Mesothelial cell of epicardium (in vitro differentiated cells): ENCODE measurements at regions not wholly inside any gene's neighbourhood (a gene's known extent, or its start where the extent isn't known, plus 50 kb on each side); places are given as distances from the start of the nearest gene placed in this dataset.
"Not testable (repeated sequence)": the region's sequence is repeated elsewhere in the genome, so short reads cannot be mapped to it uniquely, and the experiment has no call there.

Experiments
- DNase-seq, 2 experiments: peaks; one replicate each; pipeline ENCODE4 v3.0.0; 2021; ENCODE audit warnings: low spot score in 2 of 2; ENCODE audit not compliant: unreplicated experiment in 2 of 2
- H3K27ac Mint-ChIP-seq: 2 replicates; pipeline ENCODE4 v1.8.0; 2021; ENCODE audit warnings: mixed read lengths
- H3K27me3 Mint-ChIP-seq: 2 replicates; pipeline ENCODE4 v1.8.0; 2021; ENCODE audit warnings: low read depth, mixed read lengths
- H3K36me3 Mint-ChIP-seq: 2 replicates; pipeline ENCODE4 v1.8.0; 2021; ENCODE audit warnings: mixed read lengths
- H3K4me1 Mint-ChIP-seq: 2 replicates; pipeline ENCODE4 v1.8.0; 2021; ENCODE audit warnings: mixed read lengths
- H3K4me3 Mint-ChIP-seq: 2 replicates; pipeline ENCODE4 v1.8.0; 2021; ENCODE audit warnings: mild to moderate bottlenecking, moderate library complexity, mixed read lengths
- H3K9me3 Mint-ChIP-seq: 2 replicates; pipeline ENCODE4 v1.8.0; 2021; ENCODE audit warnings: mixed read lengths
- TF ChIP-seq, protein P1 (sequence below): fragments of 200-600 bp; sonication (generic); IDR thresholded peaks from one replicate; pipeline ENCODE4 v1.5.0; 2021; ENCODE audit warnings: antibody characterized with exemption; ENCODE audit not compliant: unreplicated experiment

DNA sequence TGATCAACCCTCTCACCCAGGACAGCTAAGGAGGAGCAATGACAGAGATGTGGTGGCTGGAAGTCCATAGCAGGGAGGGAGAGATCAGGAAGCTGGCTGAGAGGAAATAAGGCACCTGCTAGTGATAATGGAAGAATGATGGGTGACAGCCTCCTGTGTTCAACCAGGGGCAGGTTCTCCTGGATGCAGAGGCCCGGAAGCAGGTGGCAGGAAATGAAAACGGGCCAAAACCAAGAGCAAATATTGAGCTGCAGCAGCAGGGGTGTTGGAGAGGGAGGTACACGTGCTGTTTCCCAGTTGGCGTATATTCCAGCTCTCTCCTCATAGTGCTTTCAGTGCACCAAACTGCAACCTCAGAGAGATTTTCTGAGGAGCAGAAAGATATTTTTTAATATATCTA is 213.4 kb upstream of the TBL1XR1 start:
- no peaks in the 10 kb centered on the region for H3K36me3 Mint-ChIP-seq
- TF ChIP-seq, protein P1, sequence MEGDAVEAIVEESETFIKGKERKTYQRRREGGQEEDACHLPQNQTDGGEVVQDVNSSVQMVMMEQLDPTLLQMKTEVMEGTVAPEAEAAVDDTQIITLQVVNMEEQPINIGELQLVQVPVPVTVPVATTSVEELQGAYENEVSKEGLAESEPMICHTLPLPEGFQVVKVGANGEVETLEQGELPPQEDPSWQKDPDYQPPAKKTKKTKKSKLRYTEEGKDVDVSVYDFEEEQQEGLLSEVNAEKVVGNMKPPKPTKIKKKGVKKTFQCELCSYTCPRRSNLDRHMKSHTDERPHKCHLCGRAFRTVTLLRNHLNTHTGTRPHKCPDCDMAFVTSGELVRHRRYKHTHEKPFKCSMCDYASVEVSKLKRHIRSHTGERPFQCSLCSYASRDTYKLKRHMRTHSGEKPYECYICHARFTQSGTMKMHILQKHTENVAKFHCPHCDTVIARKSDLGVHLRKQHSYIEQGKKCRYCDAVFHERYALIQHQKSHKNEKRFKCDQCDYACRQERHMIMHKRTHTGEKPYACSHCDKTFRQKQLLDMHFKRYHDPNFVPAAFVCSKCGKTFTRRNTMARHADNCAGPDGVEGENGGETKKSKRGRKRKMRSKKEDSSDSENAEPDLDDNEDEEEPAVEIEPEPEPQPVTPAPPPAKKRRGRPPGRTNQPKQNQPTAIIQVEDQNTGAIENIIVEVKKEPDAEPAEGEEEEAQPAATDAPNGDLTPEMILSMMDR = no peak
- no peak overlapping the region for H3K27ac Mint-ChIP-seq
- H3K27me3 Mint-ChIP-seq = no peaks in the 10 kb centered on the region
- no peak for DNase-seq
- no peak overlapping the region for H3K4me3 Mint-ChIP-seq
- H3K4me1 Mint-ChIP-seq = peaks cover 6% of the 10 kb centered on the region
- H3K9me3 Mint-ChIP-seq = no peaks in the 10 kb centered on the region

DNA sequence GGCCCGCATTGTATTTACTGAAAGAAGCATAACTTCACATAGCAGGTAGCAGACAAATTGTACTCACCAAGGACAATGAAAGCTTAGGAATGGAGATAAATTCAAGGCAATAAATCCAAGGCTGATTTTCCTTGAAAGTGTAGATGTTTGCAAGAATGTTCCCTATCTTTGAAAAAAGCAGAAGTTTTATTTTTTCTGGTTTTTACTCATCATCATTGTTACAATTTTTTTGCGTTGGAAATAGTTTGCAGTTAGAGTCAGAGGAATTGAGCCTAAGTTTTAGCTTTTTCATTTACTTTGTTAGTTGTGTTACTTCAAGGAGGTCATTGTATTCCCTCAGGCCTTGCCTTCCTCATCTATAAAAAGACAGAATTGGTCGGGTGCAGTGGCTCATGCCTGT is 213.9 kb upstream of the TBL1XR1 start:
- H3K27me3 Mint-ChIP-seq = no peaks in the 10 kb centered on the region

DNA sequence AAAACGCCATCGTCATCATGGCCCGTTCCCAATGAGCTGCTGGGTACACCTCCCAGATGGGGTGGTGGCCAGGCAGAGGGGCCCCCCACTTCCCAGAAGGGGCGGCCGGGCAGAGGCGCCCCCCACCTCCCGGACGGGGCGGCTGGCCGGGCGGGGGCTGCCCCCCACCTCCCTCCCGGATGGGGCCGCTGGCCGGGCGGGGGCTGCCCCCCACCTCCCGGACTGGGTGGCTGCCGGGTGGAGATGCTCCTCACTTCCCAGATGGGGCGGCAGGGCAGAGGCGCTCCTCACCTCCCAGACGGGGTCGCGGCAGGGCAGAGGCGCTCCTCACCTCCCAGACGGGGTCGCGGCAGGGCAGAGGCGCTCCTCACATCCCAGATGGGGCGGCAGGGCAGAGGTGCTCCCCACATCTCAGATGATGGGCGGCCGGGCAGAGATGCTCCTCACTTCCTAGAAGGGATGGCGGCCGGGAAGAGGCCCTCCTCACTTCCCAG is 215.4 kb upstream of the TBL1XR1 start:
- H3K9me3 Mint-ChIP-seq, H3K27ac Mint-ChIP-seq, H3K4me1 Mint-ChIP-seq, H3K4me3 Mint-ChIP-seq, DNase-seq, H3K27me3 Mint-ChIP-seq, H3K36me3 Mint-ChIP-seq: not testable (repeated sequence)

More for the DNA sequence above, 213.9 kb upstream of the TBL1XR1 start:
- DNase-seq = no peak
- H3K4me3 Mint-ChIP-seq = no peak overlapping the region
- peaks cover 6% of the 10 kb centered on the region for H3K4me1 Mint-ChIP-seq
- TF ChIP-seq, protein P1 = no peak
- no peaks in the 10 kb centered on the region for H3K9me3 Mint-ChIP-seq
- H3K36me3 Mint-ChIP-seq = no peaks in the 10 kb centered on the region
- no peak overlapping the region for H3K27ac Mint-ChIP-seq

DNA sequence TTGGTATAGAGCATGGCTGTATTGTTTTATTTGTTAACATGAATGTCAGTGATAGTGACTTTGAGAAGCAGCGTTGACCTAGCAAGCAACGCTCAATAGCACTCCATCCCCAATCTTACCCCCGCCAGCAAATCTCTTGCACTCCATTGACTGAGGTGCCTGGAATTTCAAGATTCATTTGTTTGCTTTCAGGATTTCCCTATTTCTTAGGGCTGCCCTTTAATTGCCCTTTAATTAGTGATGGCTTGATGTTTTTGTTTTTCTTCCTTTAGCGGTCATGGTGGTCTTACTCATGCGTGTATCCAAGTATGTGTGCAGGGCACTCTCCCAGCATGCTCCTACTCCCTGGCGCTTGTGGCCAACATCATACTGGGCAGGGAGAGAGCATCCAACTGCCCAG is 216.8 kb upstream of the TBL1XR1 start:
- Mint-ChIP-seq H3K27ac (no peak overlapping the region), H3K27me3 (no peaks in the 10 kb centered on the region)

DNA sequence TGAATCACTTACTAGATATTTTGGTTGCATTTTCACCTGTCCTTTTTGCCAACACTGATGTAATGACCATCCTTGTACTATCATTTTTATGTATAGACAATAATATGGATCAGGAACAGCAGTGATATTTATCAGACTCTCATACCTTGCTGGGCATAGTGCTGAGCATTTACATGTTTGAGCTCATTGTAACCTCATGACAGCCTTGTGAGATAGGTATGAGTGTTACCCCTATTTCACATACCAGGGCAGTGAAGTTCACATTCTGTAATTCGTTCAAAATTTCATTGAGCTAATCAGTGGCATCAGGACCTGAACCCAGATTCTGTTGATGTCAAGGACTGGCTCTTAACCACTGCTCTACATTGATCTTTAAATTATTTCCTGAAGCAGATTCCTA is 221.5 kb upstream of the TBL1XR1 start:
- no peak overlapping the region for H3K4me3 Mint-ChIP-seq
- DNase-seq = no peak
- H3K27me3 Mint-ChIP-seq = no peaks in the 10 kb centered on the region
- H3K4me1 Mint-ChIP-seq = peaks cover 23% of the 10 kb centered on the region
- no peak overlapping the region for H3K27ac Mint-ChIP-seq
- H3K36me3 Mint-ChIP-seq = no peaks in the 10 kb centered on the region
- no peaks in the 10 kb centered on the region for H3K9me3 Mint-ChIP-seq
- TF ChIP-seq, protein P1 = no peak

More for the DNA sequence above, 216.8 kb upstream of the TBL1XR1 start:
- H3K4me1 Mint-ChIP-seq = peaks cover 15% of the 10 kb centered on the region
- H3K9me3 Mint-ChIP-seq = no peaks in the 10 kb centered on the region
- H3K36me3 Mint-ChIP-seq = no peaks in the 10 kb centered on the region
- TF ChIP-seq, protein P1 = no peak
- DNase-seq = no peak
- no peak overlapping the region for H3K4me3 Mint-ChIP-seq

DNA sequence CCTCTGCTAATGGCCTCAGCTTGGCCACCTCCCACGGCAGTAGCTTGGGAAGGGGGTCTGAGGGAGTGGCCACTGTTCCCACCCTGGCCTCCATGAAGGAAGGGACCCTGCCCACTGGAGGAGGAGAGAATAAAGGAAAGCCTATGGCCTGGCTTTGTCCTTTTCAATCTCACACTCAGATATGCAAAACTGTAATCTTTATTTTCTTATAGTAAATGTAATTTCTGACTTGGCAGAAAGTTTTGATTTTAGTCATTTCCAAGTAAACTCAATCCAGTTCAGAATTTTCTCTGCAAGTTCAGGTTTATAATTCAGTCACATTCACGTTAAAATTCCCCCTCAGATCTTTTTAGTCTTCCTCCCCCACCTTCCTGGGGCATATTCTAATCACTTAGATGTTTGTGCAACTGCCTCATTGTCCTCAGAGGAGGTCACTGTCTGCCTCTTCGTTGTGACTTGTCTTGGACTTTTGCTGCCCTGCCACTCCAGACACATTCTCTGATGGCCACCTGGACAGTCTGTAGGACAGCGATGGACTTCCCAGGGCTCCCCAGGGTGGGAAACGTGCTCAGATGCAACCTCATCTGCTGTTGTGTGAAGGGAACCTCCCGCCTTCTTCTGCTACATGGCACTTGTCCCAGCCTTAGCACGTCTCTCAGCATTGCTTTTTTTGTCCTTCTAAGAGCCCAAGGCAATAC is 222.8 kb upstream of the TBL1XR1 start:
- Mint-ChIP-seq H3K4me1 (peaks cover 23% of the 10 kb centered on the region), H3K9me3 (no peaks in the 10 kb centered on the region), H3K4me3 (no peak overlapping the region), H3K27me3 (no peaks in the 10 kb centered on the region), H3K36me3 (no peaks in the 10 kb centered on the region), H3K27ac (peak overlapping the region; percentile 59)
- TF ChIP-seq, protein P1 = no peak
- DNase-seq = no peak
